ENCODE measurements at regions not wholly inside any gene's neighbourhood (a gene's known extent, or its start where the extent isn't known, plus 50 kb on each side); places are given as distances from the start of the nearest gene placed in this dataset.
"Not testable (repeated sequence)": the region's sequence is repeated elsewhere in the genome, so short reads cannot be mapped to it uniquely, and the experiment has no call there.

DNA sequence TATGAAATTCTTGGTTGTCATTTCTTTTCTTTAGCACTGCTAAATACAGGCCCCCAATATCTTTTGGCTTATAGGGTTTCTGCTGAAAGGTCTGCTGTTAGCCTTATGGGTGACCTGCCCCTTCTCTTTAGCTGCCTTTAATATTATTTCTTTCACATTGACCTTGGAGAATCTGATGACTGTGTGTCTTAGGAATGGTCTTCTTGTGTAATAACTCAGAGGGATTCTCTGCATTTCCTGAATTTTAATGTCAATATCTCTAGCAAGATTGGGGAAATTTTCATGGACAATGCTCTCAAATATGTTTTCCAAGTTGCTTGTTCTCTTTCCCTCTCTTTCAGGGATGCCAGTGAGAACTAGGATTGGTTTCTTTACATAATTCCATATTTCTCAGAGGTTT lies 292.4 kb downstream of the SLC7A11 start:
- no peak for DNase-seq

GRCh38 chr4:137946453-137947174 lies 295.5 kb downstream of the SLC7A11 start:
- DNase-seq, result no peak

DNA sequence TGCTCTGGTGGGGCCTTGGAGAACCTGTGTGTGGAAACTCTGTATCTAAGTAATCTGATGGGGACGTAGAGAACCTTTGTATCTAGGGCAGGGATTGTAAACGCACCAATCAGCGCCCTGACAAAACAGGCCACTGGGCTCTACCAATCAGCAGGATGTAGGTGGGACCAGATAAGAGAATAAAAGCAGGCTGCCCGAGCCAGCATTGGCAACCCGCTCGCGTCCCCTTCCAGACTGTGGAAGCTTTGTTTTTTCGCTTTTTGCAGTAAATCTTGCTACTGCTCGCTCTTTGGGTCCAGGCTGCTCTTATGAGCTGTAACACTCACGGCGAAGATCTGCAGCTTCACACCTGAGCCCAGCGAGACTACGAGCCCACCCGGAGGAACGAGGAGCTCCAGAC lies 299.3 kb downstream of the SLC7A11 start:
- DNase-seq, result not testable (repeated sequence)

DNA sequence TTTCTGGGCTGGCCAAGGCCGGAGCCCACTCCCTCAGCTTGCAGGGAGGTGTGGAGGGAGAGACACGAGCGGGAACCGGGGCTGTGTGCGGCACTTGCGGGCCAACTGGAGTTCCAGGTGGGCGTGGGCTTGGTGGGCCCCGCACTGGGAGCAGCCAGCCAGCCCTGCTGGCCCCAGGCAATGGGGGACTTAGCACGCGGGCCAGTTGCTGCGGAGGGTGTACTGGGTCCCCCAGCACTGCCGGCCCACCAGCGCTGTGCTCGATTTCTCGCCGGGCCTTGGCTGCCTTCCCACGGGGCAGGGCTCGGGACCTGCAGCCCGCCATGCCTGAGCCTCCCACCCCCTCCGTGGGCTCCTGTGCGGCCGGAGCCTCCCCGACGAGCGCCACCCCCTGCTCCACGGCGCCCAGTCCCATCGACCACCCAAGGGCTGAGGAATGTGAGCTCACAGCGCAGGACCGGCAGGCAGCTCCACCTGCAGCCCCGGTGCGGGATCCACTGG lies 300.1 kb downstream of the SLC7A11 start:
- DNase-seq, result not testable (repeated sequence)

DNA sequence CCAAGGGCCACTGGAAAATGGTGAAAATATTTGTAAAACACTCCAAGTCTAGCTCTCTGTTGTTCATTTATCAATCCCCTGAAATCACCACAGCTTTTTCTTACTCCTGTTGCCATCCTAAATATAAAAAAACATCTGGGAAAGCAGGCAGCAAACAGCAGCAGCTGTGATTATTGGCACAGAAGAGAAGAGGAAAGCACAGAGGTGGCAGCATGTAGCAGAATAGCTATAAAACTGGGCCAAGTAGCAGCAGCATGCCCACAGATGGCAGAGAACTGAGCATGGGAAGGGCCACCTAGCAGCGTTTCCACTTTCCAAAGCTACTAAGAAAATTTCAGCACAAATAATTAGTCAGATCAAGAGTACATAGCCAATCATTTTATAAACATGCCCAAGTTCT lies 307.2 kb downstream of the SLC7A11 start:
- no peak for DNase-seq

GRCh38 chr4:137934046-137934445 lies 308.1 kb downstream of the SLC7A11 start:
- no peak for DNase-seq

DNA sequence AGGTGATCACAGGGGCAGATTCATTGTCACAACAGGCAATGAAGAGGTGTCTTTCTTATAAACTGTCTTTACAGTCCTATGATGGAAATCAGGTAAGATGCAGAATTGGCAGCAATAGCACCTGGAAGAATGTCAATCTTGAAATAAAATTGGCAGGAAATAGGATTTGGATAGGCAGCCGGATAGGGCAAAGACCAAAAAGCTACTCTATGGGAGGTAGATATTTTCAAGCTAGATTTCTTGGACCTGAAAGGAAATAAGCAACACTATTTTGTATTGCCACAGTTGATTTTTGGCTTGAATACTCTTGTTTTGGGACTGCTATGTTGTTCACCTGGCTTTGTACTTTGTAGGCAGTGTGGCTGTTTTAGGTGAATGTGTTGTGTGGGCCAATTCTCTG lies 314.2 kb downstream of the SLC7A11 start:
- no peak for DNase-seq

- DNase-seq, result no peak
These were observed 318.7 kb downstream of the SLC7A11 start for GRCh38 chr4:137923494-137923893.

DNA sequence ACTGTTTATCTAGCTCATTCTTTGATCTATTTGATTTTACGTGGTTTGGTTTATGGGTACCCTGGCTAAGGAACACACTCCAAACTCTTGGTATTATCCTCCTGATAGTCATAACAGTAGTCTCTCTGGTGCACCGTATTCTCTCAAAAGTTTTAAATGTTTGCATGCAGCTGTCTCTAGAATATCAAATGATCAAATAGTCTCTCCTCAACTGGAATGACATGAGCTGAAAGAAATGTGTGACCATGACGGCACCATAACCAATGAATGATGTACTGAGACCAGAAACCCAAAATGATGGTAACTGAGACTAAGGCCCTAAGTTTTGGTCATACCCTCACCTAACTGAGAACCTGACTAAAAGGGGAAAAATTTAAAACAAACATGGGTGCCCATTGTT lies 319.4 kb downstream of the SLC7A11 start:
- DNase-seq, result no peak

DNA sequence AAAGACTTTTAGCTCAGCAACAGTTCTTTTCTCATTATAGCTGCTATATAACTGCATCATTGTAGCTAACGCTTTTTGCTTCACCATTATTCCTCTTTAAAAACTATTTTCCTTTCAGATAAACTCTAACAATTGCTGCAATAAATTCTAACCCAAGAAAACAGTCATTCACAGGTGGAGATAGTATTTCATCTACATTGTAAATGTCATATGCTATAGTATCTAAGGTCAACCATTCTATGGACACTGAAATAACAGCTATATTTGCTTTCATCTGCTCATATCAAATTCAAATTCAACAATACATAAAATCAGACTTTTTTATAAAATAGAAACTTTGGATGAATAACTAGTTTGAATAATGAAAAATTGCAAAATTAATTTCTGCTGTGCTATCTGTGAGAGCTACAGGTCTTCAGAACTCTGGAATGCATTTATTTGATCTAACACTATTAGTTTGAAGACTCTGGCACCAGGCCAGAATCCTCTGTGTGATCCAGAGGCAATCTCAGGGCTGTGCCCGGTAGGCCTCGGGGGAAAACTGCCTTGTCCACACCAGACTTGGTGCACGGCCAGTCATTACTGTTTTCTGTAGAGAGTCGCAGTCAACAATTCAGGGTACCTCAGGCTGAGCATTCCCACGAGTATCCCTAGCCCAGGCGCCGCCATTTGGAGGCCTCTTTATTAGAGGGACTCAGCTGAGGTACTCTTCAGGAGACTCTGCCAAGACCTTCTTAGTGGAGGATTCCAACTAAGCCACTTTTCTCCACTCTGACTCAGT lies 332.4 kb downstream of the SLC7A11 start:
- DNase-seq, result no peak

GRCh38 chr4:137905930-137906329 lies 336.2 kb downstream of the SLC7A11 start:
- no peak for DNase-seq

- DNase-seq, result no peak
These were observed 341.0 kb downstream of the SLC7A11 start for GRCh38 chr4:137901114-137901513.

- DNase-seq, result no peak
These were observed 345.9 kb downstream of the SLC7A11 start for GRCh38 chr4:137896221-137896737.

DNA sequence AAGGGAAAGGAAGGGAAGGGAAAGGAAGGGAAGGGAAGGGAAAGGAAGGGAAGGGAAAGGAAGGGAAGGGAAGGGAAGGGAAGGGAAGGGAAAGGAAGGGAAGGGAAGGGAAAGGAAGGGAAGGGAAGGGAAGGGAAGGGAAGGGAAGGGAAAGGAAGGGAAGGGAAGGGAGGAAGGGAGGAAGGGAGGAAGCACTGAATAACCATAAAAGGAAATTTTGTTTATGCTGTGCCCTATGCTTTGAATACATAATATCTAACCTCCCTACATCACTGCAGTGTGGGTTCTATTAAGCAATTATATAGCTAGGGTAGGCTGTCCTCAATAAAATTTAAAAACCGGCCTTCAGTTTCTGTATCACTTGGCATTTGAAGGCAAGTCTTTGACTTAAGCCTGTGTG lies 346.6 kb downstream of the SLC7A11 start:
- DNase-seq, result not testable (repeated sequence)

- no peak for DNase-seq
These were observed 350.0 kb downstream of the SLC7A11 start for GRCh38 chr4:137892134-137892533.

- no peak for DNase-seq
These were observed 351.3 kb downstream of the SLC7A11 start for GRCh38 chr4:137890812-137891211.

- DNase-seq, result no peak
These were observed 349.3 kb upstream of the PCDH18 start for GRCh38 chr4:137881641-137882040.

DNA sequence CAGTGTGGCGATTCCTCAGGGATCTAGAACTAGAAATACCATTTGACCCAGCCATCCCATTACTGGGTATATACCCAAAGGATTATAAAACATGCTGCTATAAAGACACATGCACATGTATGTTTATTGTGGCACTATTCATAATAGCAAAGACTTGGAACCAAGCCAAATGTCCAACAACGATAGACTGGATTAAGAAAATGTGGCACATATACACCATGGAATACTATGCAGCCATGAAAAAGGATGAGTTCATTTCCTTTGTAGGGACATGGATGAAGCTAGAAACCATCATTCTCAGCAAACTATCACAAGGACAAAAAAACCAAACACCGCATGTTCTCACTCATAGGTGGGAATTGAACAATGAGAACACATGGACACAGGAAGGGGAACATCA lies 335.8 kb upstream of the PCDH18 start:
- DNase-seq, result not testable (repeated sequence)

DNA sequence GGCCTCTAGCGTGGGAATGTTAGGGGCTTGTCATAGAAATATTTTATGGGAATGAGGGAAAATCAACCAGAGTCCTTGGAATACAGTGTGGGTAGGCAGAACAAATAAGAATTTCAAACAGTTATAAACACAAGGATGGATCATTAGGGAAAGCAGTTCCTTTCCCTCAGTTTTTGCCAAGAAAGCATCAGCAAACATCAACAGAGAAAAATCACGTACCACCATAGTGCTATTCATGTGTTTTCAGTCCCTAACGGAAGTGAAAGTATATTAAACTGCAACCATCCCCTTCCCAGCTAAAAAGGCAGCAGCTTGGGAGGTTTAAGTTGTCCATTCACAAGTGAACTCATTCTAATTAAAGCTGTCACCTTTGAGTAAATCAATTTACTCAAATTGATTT lies 334.4 kb upstream of the PCDH18 start:
- no peak for DNase-seq

GRCh38 chr4:137861682-137862081 lies 329.4 kb upstream of the PCDH18 start:
- peak; percentile 23 for DNase-seq

DNA sequence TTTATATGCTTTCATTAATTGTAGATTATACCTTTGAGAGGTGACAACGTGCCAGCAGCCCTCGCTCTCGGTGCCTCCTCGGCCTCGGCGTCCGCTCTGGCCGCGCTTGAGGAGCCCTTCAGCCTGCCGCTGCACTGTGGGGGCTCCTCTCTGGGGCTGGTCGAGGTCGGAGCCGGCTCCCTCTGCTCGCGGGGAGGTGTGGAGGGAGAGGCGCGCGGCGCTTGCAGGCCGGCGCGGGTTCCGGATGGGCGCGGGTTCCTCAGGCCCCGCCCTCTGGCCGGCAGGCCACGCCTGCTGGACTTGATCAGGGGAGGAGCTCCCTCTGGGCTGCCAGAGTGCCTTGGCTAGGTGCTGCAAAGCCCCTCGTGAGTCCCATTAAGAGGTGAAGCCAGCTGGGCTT lies 321.1 kb upstream of the PCDH18 start:
- no peak for DNase-seq

- DNase-seq, result no peak
These were observed 320.0 kb upstream of the PCDH18 start for GRCh38 chr4:137852326-137852725.

- no peak for DNase-seq
These were observed 319.1 kb upstream of the PCDH18 start for GRCh38 chr4:137851435-137851834.

DNA sequence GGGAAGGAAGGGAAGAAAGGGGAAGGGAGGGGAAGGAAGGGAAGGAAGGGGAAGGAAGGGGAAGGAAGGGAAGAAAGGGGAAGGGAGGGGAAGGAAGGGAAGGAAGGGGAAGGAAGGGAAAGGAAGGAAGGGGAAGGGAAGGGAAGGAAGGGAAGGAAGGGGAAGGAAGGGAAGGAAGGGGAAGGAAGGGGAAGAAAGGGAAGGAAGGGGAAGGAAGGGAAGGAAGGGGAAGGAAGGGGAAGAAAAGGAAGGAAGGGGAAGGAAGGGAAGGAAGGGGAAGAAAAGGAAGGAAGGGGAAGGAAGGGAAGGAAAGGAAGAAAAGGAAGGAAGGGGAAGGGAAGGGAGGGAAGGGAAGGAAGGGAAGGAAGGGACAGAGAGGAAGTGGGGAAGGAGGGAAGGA lies 295.7 kb upstream of the PCDH18 start:
- not testable (repeated sequence) for DNase-seq

Measured in hematopoietic multipotent progenitor cell treated with erythropoietin and hydrocortisone succinate and interleukin-3 and kit ligand, for 4 days (in vitro differentiated cells).